HG02642 (cell line): ENCODE measurements at regions not wholly inside any gene's neighbourhood (a gene's known extent, or its start where the extent isn't known, plus 50 kb on each side); places are given as distances from the start of the nearest gene placed in this dataset.
"Not testable (repeated sequence)": the region's sequence is repeated elsewhere in the genome, so short reads cannot be mapped to it uniquely, and the experiment has no call there.

ENCODE experiments used
- ATAC-seq: cut with Tn5 transposase; IDR thresholded peaks from one replicate; pipeline ENCODE4 v1.9.1; 2021; ENCODE audit warnings: mild to moderate bottlenecking; ENCODE audit not compliant: unreplicated experiment, poor library complexity

DNA sequence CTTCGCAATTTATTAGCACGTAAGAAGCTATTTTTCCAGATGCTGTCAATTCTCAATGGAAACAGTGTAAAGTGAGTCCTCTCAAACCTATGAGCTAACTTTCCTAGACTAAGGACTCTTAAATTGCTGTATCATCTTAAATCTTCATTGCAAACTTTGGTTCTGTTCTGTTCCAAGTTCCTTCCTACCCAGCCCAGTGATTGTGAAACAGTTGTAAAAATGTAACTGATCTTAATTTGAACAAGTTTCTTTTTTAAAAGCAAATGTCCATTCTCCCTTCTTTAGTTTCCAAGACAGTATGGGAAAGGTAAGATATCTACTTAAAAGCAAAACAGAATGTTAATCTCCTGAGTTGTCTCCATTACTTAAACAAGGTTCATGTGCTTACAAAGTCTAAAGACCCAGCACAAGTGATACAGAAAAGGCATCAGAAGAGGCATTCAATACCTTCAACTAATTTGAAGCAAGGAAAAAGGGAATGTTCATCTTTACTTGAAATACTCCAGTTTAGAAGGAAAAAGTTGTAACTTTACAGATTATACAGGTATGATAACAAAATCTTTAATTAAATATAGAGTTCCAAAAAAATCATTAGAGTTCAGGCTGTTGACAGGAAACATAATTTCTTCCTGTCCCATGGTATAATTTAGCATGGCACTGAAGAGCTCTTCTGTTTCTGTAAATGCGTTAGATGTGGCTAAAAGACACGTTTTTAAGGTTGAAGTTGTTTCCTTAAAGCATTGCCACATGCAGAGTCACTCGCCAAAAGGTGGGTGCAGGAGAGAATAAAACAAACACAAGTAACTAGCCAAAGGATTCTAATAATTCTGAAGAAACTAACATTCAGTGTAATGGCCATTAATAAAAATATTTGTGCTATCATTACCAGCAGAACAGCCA is 101.5 kb upstream of the USP15 start:
- ATAC-seq: no peak

DNA sequence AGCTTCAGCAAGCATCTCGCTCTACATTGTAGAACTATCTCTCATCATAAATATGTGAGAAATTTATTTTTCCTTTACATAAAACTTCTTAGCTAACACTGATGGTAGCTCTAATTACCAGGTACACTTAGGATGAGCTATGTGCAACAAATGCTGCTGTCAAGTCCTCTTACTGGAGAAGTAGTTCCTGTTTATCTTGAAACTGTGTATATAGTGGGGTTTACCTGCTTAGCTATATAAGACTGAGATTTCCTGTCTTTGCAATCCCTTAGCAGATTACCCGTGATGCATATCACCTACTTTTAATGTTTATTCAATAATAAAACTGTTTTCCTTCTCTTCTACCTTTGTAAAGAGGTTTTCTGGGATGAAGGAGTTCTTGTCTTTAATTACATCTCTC is 98.0 kb upstream of the USP15 start:
- ATAC-seq: no peak

DNA sequence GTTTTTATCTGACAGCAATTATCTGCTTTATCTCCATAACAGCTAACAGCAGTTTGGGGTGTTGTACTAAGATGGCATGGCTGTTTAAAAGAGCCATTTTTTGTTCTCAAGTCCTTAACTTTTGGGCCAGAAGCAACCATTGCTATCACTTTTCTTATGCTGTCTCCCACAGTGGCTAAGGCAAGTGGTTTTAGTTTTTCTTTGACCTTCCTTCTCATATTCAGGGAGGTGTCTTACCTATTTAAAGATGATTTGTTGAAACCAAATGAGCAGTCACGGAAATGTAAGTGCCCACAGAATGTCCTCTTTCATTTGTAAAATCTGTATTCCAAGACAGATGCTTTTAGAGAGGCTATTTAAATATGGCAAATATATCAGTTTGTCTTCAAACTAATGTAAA is 96.8 kb upstream of the USP15 start:
- ATAC-seq: no peak

DNA sequence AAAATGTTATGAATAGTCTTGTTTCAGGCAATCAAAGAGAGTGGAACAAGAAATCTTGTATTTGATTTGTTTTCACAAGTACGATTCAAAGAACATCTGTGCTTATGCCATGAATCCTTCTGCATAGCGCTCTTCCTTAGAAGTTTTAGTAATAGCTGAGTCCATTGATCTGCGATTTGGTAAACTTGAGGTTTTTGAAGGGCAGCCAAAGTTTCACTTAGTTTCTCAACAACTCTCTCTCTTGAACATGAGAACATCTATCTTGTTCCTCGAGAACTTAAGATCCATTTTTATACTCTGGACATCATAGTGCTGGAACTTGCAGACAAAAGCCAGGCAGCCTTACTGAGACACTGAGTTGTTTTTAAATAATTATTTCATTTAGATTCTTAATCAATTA is 96.2 kb upstream of the USP15 start:
- ATAC-seq: no peak

DNA sequence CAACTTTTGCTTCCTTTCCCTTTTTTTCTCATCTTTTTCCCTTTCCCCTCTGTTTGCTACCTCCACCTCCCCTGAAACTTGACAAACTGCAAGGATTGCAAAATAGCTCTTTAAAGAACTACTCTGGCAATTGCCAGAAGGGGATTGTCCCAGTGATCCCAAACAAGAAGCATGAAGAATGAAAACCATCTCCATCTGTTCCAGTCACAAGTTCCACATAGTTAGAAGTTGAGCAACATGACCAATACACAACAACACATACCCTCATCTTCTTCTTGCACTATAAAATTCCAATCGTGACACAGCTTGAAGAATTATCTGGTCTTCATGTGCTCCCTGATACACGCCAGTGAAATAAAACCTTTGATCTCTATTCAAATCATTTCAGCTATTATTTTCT is 93.7 kb upstream of the USP15 start:
- no peak for ATAC-seq

DNA sequence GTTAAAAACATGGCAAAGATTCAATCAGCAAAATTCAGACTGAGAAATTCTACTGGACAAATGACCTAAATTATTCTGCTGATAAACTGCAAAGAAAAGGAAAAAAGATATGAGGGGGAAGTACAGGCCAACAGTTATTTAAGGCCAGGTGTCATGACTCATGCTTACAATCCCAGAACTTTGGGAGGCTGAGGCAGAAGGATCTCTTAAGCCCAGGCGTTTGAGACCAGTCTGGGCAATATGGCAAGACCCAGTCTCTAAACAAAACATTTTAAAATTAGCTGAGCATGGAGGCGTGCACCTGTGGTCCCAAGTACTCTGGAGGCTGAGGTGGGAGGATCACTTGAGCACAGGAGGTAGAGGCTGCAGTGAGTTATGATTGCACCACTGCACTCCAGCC is 91.8 kb upstream of the USP15 start:
- ATAC-seq: no peak

DNA sequence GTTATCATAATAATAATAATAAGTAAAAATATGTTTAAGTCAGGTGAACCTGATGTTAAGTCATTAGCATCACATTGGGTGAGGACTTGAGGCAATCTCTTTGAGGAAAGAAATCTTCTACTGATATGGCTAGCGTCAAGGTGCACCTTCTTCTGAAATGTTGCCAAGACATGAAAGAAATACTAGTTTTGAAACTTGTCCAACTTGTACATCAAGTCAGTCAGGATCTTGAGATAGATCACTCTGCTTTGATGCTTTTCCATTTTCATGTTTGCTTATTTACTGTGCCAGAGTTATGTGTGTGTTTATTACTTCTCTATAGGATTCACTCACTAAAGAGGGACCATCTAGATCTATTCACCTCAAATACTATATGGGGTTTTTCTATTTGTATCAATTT is 90.0 kb upstream of the USP15 start:
- ATAC-seq: no peak

DNA sequence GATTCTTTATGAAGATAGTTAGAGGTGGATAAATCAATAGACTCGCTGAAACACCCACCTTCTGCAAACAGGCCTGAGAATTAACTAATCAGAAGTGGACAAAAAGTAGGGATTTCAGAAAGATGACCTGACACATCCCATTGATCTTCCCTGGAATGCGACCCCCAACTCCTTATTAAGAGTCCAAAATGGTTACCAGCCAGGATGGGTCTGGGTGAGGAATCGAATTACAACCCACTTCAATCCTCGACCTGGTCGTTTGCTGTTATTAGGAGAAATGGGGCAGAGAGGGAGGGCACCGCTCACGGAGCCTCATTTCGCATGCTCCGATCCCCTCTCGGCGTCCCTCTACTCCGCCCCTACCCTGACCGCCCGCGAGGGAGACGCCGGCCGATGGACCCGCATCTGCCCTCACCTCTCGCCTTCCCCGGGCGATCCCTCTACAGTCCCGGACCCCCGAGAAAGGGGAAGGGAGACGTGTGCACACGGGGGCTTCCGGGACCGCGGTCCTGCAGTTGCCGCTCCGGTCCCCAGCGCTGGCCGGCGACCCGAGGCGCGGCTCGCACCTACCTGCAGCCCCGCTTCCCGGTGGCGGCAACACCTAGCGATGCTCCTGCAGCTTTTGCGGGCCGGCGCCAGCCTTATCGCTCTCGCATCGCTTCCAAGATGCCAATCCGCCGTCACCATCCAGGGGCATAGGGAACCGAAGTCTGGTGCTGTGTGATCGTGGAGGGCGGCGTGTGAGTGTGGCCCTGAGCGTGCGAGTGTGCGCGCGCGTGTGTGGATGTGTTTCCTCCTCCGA is 69.3 kb upstream of the USP15 start:
- no peak for ATAC-seq

DNA sequence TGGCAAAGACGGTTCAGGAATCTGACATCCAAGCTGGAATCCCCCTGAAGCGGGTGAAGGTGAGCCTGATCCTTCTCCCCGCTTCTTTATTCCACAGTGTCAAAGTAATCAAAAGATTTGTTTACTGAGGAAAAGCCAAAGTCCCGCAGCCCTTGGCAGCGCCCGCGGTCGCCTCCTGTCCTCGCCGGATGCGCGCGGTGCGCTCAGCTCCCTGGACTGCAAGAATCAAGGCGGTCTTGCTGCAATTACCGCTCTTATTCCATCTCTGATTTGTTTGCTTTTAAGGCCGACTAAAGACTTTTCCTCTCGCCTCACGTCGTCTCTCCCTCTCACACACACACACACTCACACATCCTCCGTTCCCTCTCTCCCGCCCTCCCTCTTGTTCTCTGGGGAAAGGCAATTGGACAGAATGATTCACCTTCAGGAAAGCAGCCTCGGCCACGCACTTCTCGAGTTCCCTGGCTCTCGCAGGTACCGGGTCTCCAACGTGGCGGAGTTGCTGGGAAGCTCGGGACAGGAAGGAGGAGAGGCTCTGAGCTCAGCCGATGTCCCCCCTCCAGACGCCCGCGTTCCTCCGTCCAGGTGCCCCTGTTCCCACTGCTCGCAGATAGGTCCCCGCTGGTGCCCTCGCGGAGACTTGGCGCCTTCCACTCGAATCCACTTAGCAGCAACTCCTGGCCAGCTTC is 68.6 kb upstream of the USP15 start:
- ATAC-seq: peak; percentile 3

DNA sequence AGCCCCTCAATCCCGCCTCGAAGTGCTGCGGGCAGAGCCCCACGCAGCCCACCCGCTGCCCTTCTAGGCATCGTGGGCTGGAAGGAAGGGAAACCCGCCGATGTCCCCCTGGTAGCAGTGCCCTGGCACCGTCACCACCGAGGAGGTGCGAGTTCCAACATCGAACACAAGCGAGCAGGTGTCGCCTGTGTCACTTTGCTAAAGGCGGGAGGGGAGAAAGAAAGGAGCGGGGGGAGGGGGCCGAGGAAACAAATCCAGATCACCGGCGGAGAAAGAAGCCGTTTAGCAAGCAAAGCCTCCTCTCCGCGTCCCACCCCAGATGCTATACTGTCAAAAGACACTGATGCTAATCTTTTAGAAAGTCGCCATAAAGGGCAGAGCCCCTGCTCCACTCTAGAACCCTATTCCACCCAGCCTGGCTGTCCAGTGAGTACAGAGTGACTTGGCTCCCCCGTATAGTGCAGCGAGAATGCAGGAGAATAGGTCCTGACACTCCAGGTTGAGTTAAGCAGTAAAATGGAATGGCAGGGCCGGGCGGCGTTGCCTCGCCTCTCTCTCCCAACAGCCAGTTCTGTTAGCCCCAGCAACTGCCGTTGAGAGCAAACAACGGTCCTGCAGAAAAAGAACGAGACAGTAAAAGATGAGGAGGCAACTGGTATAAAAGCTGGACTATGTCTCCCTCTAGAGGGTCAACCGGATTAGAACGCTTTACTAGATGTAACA is 67.9 kb upstream of the USP15 start:
- peak; percentile 94 for ATAC-seq

DNA sequence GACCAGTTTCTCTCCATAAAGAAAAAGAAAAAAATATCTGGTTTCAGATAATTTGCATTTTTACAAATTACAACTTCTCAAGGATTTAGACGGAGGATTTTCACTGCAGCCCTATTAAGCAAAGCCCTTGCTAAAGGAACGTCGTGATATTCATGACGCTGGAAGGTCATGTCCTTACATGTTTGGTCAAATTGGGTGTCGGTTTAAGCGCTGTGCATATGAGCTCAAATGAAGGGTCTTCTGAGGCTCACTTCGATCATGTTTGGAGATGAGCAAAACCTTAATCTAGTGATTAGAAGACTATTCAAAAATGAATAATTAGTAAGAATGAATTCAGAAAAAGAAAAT is 67.3 kb upstream of the USP15 start:
- peak; percentile 33 for ATAC-seq

DNA sequence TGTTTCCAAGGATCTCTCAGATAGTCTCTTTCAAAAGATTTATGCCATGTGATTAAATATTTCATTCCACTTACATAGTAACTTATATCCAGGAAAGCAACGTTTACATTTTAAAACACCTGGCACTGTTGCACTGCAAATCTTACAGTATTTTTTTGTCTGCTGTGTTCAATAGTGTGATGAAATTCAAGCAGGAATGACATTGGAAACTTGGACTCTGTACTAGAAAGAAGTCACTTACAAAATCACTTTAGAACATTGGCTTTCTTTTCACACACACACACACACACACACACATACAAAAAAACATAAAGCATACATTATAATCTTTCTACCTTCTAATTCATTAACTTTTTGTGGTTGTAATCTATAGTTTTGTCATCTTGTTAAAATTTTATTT is 66.2 kb upstream of the USP15 start:
- no peak for ATAC-seq

DNA sequence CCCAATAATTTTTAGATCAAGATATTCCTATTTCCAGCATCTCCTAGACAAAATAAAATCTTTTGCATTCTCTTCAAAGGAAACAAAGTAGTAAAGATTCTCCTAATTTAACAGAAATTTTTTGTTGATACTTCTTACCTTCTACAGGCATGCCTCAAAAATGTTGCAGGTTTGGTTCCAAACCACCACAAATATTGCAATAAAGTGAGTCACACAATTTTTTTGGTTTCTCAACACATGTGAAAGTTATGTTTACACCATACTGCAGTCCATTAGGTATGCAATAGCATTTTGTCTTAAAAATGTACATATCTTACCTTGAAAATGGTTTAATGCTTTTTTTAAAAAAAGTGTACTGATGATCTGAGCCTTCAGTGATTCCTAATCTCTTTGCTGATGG is 65.6 kb upstream of the USP15 start:
- ATAC-seq: no peak

DNA sequence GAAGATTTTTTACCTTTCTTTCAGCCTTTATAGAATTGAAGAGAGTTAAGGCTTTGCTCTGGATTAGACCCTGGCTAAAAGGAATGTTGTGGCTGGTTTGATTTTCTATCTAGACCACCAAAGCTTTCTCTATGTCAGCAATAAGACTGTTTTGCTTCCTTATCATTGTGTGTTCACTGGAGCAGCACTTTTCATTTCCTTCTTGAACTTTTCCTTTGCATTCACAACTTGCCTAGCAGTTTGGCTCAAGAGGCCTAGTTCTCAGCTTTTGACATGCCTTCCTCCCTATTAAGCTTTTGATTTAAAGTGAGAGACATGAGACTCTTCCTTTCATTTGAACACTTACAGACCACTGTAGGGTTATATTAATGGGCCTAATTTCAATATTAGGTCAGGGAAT is 64.1 kb upstream of the USP15 start:
- no peak for ATAC-seq

DNA sequence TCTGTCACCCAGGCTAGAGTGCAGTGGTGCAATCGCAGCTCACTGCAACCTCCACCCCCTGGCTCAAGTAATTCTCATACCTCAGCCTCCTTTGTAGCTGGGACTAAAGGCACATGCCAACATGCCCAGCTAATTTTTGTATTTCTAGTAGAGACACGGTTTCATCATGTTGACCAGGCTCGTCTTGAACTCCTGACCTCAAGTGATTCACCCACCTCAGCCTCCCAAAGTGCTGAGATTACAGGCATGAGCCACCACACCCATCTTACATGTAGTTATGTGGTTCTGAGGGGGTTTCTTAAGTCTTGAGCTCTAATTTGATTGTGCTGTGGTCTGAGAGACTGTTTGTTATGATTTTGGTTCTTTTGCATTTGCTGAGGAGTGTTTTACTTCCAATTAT is 57.3 kb upstream of the USP15 start:
- not testable (repeated sequence) for ATAC-seq

DNA sequence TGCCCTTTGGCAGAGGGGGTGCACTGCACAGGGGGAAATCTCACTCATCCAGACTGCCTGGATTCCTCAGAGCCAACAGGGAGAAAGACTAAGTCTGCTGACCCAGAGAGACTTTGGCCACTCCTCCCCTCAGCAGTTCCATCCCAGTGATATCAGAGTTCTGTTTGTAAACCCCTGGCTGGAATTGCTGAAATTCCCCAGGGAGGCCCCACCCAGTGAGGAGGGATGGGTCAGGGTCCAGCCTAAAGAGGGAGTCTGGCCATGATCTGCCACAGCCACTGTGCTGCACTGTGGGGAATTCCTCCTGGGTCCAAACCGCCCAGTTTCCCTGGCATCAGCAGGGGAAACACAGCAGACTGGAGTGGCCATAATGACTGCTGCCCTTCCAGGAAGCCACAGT is 54.9 kb upstream of the USP15 start:
- ATAC-seq: no peak

DNA sequence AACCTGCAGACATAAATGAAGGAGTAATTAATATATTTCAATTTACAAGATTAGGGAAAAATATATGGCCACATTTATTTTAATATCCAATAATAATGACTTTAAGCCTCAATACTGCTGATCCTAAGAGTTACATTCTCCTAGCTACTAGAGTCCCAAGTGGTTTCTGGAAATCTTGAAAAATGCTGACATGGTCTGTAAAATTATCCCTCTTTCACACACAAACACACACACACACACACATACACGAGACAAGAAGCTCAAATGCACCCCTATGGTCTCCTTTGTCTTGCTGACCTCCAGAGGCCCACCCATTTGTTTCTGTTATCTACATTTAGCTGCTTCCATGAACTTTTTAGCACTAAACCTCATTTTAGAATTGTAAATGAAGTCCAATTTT is 53.0 kb upstream of the USP15 start:
- no peak for ATAC-seq
